GM12875 (cell line): ENCODE measurements at regions not wholly inside any gene's neighbourhood (a gene's known extent, or its start where the extent isn't known, plus 50 kb on each side); places are given as distances from the start of the nearest gene placed in this dataset.

Experiments
- H3K4me3 ChIP-seq: one replicate; pipeline ENCODE4 v1.5.1; 2011; ENCODE audit warnings: low read depth, low read length, control low read depth
- CTCF ChIP-seq: IDR thresholded peaks from 2 replicates; pipeline ENCODE4 v1.5.1; 2011; ENCODE audit warnings: low read depth, mild to moderate bottlenecking, control low read depth, inconsistent platforms, low read length, moderate library complexity, borderline replicate concordance; ENCODE audit not compliant: insufficient read depth

DNA sequence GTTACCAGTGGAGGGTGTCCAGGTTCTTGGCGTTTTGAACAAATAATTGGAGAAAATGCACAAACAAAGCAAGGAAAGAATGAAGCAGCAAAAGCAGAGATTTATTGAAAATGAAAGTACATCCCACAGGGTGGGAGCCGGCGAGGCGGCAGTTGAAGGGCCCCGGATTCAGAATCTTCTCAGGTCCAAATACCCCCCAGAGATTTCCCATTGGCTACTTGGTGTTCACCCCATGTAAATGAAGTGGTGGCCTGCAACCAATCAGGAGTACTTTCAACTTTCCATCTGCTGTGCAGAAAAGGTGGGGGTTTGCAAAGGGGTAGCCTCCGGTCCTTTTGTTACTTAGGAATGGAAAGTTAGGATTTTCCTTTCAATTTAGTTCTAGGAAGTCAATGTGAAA is 1447.0 kb downstream of the C4orf33 start:
- no peak overlapping the region for H3K4me3 ChIP-seq
- no peak for TF ChIP-seq CTCF

DNA sequence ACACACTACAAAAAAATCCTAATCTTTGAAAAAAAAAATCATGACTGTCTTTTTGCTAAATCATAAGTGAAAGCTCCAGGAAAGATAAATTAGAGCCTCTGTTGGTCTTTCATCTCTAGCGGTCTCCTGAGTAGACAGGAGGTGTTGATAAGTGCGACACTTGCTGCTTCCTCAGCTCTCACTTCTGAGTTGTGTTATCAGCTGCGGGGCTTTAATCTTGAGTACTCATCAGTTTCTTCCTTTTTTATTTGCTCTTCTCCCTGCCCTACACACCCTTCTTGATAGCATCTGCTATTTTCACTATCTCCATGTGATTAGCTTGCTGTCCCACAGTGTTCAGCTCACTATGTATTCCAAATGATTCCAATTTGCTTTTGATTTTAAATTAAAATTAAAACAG is 1449.2 kb downstream of the C4orf33 start:
- no peak overlapping the region for H3K4me3 ChIP-seq
- no peak for TF ChIP-seq CTCF

GRCh38 chr4:130545596-130545995 is 1449.6 kb downstream of the C4orf33 start:
- H3K4me3 ChIP-seq, result no peak overlapping the region
- TF ChIP-seq CTCF, result no peak

DNA sequence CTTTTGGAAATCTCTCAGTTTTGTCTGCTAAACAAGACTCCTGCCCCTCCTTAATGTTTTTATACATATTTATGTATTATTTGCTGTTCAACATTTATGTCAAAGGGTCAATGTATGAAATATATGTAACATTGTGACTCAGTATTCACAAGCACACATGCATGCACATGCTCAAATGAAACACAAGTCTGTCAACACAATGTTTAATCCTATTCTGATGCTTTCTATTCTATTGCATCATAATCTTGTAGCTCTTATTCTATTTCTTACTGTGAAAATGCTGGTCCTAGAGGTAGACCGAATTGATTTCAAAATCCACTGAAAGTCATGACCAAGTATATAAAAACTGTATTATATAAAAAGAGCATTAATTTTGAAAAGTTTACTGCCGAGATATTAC is 1463.3 kb downstream of the C4orf33 start:
- no peak for TF ChIP-seq CTCF

GRCh38 chr4:130563185-130563888 is 1467.4 kb downstream of the C4orf33 start:
- no peak for TF ChIP-seq CTCF
- H3K4me3 ChIP-seq, result no peak overlapping the region

More for the DNA sequence above, 1463.3 kb downstream of the C4orf33 start:
- no peak overlapping the region for H3K4me3 ChIP-seq

DNA sequence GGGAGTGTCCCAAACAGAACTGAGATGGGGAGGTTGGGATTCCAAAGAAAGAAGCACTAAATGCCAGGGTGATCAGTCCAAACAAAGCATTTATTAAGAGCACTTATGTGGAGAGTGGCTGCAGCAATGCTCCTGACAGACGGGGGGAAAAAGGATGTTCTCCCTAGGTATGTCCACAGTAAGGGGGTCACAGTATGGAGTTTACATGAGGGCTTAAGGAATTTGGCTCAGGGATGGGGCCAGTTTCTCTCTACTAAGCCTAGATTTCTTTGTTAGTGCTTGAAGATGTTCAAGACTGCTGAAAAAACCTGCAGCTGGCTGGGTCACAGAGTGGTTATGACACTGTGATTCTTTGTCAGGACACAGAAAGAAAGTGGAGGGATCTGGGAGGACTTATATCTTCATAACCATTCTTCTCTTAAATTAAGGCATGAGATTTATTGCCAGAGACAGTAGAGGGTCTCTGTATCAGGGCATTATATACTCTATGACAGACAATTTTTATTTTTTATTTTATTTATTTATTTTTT is 1468.0 kb downstream of the C4orf33 start:
- H3K4me3 ChIP-seq, result no peak overlapping the region
- no peak for TF ChIP-seq CTCF

GRCh38 chr4:130568746-130569145 is 1472.8 kb downstream of the C4orf33 start:
- TF ChIP-seq CTCF, result no peak
- no peak overlapping the region for H3K4me3 ChIP-seq
